Stimulated activated CD4-positive, alpha-beta T cell treated with anti-CD3 and anti-CD28 coated beads, Interleukin-1b, Interleukin-23, amount 100 ng/mL, for 4 hours (primary cell): ENCODE measurements at regions not wholly inside any gene's neighbourhood (a gene's known extent, or its start where the extent isn't known, plus 50 kb on each side); places are given as distances from the start of the nearest gene placed in this dataset.
A peak's percentile ranks its signal among the peaks of the same experiment; 100 is the strongest.

Experiments
- DNase-seq, 2 donors: peaks; one replicate each; pipeline ENCODE4 v3.0.0-alpha.2; 2020; ENCODE audit warnings: low read depth in 2 of 2

DNA sequence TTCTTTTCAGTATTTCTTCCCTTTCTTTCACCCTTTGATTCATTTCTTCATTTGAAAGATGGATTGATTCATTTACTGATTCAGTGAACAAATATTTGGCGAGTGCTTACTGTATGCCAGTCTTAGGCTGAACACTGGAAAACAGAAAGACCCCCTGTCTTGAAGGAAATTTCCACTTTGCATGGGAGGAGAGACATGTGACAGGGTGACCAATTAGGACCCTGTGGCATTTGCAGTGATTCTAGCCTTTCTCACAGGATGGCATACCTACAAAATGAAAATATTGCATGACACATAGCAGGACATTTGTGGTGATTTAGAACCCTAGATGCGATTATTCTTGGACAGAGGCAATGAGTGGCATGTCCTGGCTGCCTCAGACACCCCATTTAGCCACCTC lies 407.2 kb upstream of the SGCD start:
- DNase-seq: no peak

DNA sequence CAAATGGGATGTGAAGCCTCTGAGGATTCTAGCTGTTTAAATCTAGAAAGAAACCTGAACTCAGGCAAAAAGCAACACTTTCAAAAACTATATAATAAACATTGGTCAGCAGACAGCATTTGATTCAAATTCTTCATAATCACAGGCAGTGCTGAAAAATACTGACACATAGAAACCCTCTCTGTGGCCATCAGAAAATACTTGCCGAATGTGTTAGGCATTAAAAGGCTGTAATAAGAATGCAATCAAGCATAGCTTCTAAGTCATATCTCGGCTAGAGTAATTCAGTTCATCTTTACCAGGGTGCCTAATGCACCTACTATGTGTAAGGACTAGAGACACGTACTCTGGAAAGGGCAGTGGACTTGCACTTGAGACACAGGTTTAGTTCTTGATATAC lies 405.3 kb upstream of the SGCD start:
- no peak for DNase-seq

GRCh38 chr5:155923784-155924183 lies 403.2 kb upstream of the SGCD start:
- no peak for DNase-seq

GRCh38 chr5:155926031-155926430 lies 400.9 kb upstream of the SGCD start:
- DNase-seq: no peak

GRCh38 chr5:155926766-155927165 lies 400.2 kb upstream of the SGCD start:
- no peak for DNase-seq

DNA sequence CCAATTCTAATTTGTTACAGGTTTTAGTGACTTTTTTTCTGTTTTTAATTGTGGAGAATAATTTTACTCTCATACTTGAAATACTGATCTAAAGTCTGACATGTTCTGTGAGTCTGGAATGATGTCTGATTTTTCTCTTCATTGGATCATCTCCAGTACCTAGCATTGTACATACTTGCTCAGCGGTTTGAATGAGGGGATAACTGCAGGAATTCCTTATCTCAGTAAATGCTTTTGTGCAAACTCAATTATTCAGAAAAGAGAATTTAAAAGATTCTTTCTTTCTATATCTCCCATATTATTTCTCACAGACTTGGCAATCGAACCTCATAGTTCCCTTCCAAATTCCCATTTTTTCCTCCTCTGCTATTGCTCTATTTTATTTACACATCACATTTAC lies 397.9 kb upstream of the SGCD start:
- no peak for DNase-seq

DNA sequence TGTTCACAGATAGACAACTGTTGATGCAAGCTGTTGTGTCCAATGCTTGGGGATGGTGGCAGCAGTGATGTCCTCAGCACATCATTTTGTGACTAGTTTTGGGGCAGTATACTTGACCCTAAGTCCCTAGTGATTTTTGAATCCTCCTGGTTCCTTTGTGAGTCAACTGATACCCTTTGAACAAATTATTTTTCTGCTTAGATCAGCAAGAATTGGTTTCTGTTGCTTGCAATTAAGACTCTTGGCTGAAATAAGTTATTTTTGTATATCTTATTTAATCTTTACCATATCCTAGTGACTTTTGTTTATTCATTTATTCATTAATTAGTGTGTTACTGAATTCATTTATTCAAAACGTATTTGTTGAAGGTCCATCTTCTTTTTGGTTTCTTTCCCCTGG lies 392.0 kb upstream of the SGCD start:
- DNase-seq: no peak

DNA sequence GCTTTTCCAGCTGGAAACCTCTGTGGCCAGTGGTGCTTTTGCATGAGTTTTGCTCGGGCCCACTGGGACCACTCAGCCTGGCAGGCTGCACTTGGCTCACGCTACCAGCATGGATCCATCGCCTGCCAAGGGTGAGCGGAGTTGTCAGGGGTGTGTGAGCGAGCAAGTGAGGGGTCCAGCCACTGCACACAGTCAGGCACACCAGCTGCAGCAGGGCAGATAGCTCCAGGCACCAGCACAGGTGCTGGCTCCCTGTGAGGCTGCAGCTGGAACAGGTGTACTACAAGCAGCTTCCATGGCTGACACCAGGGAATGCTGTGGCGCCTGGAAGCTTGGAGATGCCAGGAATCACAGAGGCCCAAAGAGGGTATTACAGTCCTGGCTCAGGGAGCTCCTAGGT lies 391.2 kb upstream of the SGCD start:
- DNase-seq: no peak

- DNase-seq: no peak
Observed at GRCh38 chr5:155936520-155937406, 390.2 kb upstream of the SGCD start.

GRCh38 chr5:155938051-155938450 lies 388.9 kb upstream of the SGCD start:
- DNase-seq: no peak

DNA sequence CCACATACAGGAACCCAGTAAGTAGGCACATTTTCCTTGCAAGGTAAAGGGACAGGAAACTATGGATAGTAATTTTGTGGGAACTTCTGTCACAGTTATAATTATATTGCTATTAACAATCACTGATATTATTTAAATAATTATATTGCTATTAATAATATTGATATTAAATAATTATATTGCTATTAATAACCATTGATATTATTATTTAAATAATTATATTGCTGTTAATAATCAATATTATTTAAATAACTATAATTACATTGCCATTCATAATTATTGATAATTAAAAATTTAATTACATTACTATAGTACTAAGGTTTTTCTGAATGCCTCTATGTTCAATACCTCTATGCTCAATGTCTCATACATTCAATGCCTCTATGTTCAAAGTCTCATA lies 385.6 kb upstream of the SGCD start:
- no peak for DNase-seq

DNA sequence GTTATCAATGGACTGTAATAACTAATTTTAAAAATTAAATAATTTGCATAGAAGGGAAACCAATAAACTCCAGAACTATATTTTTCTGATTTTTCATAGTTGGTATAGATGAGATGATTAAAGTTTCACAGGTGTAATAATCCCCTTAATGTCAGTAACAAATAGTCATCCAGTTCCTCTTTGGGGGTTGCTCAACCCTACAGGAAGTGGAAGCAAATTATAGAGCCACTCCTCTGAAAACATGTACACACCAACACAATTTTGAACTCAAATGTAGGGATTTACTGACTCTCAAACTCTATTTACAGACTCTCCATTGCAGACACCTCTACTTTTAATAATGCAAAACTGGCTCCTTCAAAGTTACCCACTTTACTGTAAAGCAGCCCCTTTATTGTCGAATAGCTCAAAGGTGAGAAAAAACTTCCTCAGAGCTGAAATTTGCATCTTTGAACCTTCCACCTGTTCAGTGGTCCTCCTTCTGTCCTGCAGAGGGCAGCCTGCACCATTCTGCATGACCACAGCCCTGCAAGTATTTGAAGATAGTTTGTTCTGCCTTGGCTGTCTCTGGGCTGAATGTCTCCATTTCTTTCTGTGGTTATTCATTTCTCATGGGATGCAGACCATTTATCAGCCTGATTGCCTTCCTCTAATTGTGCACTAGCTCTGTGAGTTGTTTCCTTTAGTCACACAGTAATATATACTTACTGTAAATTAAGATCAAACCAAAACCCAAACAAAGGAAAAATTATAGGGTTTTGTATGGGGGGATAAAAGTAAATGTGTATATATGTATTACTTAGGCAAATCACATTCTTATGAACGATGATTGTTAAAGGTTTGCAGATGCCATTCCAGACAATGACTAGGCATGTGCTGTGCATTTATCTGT lies 383.2 kb upstream of the SGCD start:
- DNase-seq: peak in 1 of 2 donors; percentile 6

GRCh38 chr5:155947394-155948062 lies 379.4 kb upstream of the SGCD start:
- DNase-seq: no peak

DNA sequence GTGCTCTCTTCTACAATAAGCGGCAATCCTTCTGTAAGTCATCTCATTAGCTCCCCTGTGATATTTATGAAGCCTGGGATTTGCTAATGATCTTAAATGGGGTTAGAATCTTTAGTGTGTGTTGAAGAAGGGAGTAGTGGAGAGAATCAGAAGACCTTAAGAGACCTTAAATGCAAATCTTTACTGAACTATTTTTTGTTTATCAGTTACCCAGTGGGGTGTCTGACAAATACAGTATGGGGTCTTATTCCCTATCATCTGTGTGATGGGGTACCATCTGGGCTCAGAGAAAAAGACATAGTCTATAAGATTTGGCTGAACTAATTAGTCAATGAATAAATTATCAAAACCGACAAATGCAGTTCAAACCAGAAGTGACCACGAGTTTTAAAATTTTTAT lies 378.4 kb upstream of the SGCD start:
- no peak for DNase-seq

- DNase-seq: no peak
Observed at GRCh38 chr5:155952486-155953089, 374.4 kb upstream of the SGCD start.

DNA sequence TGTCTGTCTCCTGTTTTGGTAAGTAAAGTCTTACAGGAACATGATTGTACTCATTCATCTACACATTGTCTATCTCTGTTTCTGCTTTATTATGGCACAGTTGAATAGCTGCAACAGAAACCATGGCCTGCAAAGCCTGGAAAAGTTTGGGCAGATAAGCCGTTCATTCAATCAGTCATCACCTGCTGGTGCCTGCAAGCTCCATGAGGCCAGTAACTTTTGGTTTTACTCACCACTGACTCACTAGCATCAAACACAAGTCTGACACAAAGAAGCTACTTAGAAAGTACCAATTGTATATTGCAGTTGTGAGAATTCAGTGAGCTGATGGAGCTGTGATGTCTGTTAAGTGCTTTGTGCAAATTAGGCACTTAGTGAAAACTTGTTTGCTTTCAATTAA lies 373.6 kb upstream of the SGCD start:
- DNase-seq: no peak

DNA sequence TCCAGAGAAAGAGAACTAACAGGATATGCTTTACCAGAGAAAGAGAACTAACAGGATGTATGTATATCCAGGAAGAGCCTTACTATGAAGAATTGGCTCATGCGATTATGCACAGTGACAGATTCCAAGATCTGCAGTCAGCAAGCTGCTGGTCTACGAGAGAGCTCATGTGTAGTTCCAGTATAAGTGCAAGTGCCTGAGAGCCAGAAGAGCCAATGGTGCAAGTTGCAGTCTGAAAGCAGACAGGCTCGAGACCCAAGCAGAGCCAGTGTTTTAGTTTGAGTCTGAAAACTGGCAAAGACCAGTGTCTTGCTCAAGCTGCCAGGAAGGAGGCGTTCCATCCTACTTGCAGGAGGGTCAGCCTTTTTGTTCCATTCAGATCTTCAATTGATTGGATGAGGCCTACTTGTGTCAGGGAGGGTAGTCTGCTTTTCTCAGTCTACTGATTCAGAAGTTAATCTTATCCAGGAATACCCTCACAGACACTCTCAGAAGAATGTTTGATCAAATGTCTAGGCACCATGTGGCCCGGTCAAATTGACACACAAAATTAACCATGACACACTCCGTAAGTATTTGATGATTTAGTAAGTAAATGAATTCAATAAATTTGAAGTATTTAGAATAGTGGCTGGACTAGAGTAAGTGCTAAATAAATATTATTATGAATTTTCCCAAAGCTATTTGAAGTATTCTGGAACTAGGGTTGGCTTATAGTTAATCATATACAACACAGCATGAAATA lies 372.1 kb upstream of the SGCD start:
- DNase-seq: no peak

- DNase-seq: no peak
Observed at GRCh38 chr5:155957884-155958283, 369.1 kb upstream of the SGCD start.

DNA sequence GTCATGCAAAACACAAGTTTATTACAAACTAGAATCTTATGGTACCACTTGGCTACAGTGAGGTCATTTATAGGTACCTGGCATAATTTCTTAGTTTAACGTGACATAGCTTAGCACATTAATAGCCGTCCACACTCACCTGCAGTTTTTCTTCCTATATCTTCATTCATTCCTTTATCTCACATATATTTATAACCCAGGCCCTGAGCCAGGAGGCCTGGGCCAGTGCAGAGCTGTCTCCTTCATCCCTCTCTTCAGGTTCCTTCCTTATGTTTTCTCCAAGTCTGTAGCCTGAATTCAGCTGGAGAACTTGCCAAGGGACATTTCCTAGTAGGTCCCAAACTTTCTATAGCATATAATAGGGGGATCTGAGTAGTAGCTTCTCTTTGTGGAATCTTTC lies 367.9 kb upstream of the SGCD start:
- DNase-seq: no peak

DNA sequence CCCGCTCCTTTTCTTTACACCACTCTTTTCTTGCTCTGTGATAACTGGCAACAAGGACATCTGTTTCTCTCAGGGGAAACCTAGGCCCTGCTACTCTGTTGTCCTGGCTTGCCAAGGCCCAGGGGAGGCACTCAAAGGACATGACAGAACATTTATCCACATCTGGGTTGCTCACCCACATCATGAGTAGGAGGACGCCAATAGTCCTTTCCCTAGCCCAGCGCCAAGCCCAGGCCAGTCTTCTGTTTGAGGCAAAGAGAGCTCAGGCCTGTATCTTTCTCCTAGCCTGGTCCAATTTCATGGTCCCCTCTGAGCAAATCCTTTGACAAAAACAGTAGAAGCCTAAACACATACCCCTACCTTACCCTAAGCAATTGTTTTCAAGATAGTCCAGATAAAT lies 366.8 kb upstream of the SGCD start:
- no peak for DNase-seq

DNA sequence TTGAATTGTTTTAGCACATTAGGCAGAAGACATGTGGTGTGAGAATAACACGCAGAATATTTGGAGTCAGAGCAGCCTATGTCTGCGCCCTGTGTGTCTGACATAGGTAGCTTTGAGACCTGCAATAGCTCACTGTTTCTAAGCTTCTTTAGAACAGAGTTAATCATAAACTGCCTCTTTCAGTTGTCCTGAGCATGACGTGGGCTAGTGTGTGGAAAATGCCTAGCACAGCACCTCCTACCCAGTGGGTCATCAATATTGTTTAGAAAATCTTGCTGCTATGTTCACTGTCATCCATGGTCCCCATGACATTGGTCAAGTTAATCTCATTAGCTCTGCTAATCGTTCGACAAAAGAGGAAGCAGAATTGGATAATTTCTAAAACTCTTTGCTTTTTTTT lies 357.4 kb upstream of the SGCD start:
- DNase-seq: no peak
